ENCODE measurements at regions not wholly inside any gene's neighbourhood (a gene's known extent, or its start where the extent isn't known, plus 50 kb on each side); places are given as distances from the start of the nearest gene placed in this dataset.

DNA sequence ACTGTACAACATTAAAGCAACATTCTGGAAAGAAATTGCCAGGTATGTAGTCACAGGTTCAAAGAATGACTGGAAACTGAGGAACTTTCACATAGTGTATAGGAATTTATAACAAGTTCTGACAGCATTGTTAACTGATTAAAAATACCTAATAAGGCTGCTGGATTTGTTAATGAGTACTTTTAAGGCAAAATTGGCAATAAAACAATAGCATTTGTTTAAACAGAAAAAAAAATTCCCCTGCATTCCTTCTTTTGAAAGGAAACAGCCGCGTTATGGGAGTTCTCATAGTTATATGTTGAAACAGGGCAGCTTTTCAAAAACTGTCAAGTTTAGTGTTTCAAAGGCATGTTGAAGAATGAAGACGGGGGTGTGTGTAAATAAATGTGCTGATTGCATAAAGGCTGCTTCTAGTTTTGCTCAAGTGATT is 282.5 kb upstream of the FAT1 start:
- Mint-ChIP-seq H3K9me3 (peaks cover 8% of the 10 kb centered on the region), H3K27ac (no peak overlapping the region), H3K4me3 (no peak overlapping the region), H3K27me3 (no peaks in the 10 kb centered on the region), H3K36me3 (ENCODE audit: low read depth) (no peaks in the 10 kb centered on the region), H3K4me1 (no peaks in the 10 kb centered on the region)
- ChIA-PET CTCF (no interaction called here), POLR2A (no interaction called here)
- ATAC-seq (ENCODE audit: low read depth): no peak
- no peak for DNase-seq
- intact Hi-C loops (cut with micrococcal nuclease): no loop called here
- TF ChIP-seq, protein P1, sequence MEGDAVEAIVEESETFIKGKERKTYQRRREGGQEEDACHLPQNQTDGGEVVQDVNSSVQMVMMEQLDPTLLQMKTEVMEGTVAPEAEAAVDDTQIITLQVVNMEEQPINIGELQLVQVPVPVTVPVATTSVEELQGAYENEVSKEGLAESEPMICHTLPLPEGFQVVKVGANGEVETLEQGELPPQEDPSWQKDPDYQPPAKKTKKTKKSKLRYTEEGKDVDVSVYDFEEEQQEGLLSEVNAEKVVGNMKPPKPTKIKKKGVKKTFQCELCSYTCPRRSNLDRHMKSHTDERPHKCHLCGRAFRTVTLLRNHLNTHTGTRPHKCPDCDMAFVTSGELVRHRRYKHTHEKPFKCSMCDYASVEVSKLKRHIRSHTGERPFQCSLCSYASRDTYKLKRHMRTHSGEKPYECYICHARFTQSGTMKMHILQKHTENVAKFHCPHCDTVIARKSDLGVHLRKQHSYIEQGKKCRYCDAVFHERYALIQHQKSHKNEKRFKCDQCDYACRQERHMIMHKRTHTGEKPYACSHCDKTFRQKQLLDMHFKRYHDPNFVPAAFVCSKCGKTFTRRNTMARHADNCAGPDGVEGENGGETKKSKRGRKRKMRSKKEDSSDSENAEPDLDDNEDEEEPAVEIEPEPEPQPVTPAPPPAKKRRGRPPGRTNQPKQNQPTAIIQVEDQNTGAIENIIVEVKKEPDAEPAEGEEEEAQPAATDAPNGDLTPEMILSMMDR (IDR thresholded peaks at IDR 0.05): no peak

DNA sequence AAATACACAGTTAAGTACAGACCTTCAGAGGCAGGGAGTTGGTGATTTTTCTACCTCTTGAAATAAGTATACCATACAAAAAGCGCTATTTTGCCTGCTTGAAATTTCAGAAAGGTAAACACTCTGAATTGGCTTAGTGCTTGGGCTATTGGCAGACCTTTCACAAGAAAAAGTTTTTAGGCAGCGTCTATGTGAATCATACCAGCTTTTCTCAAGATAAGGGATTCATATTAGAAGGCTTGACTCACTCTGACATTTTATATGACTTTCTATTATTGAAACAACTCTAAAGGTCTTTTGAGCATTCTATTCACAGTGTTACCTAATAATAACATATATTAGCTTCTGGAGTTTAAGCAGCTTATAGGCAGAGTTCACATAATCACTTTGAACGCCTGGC is 286.4 kb upstream of the FAT1 start:
- ChIA-PET POLR2A (no interaction called here), CTCF (no interaction called here)
- H3K36me3 Mint-ChIP-seq (ENCODE audit: low read depth): no peaks in the 10 kb centered on the region
- DNase-seq (no peak), ATAC-seq (ENCODE audit: low read depth) (no peak)
- TF ChIP-seq, protein P1 (IDR thresholded peaks at IDR 0.05): no peak
- no peaks in the 10 kb centered on the region for H3K27me3 Mint-ChIP-seq
- H3K4me1 Mint-ChIP-seq: no peaks in the 10 kb centered on the region
- no peak overlapping the region for H3K27ac Mint-ChIP-seq
- H3K9me3 Mint-ChIP-seq: peaks cover 8% of the 10 kb centered on the region
- no peak overlapping the region for H3K4me3 Mint-ChIP-seq
- intact Hi-C loops (cut with micrococcal nuclease): no loop called here

- intact Hi-C loops (cut with micrococcal nuclease): no loop called here
- DNase-seq: no peak
- ChIA-PET POLR2A (no interaction called here), CTCF (no interaction called here)
- no peaks in the 10 kb centered on the region for H3K27me3 Mint-ChIP-seq
- H3K4me3 Mint-ChIP-seq: no peak overlapping the region
- no peaks in the 10 kb centered on the region for H3K36me3 Mint-ChIP-seq (ENCODE audit: low read depth)
- peaks cover 10% of the 10 kb centered on the region for H3K9me3 Mint-ChIP-seq
- no peak overlapping the region for H3K27ac Mint-ChIP-seq
- ATAC-seq (ENCODE audit: low read depth): no peak
- H3K4me1 Mint-ChIP-seq: no peaks in the 10 kb centered on the region
- TF ChIP-seq, protein P1 (IDR thresholded peaks at IDR 0.05): no peak
Measured at GRCh38 chr4:187016101-187016500, 292.4 kb upstream of the FAT1 start.

GRCh38 chr4:187017147-187017546 is 293.5 kb upstream of the FAT1 start:
- POLR2A ChIA-PET: no interaction called here
- TF ChIP-seq, protein P1 (IDR thresholded peaks at IDR 0.05): no peak
- Mint-ChIP-seq H3K27ac (no peak overlapping the region), H3K36me3 (ENCODE audit: low read depth) (no peaks in the 10 kb centered on the region), H3K4me1 (no peaks in the 10 kb centered on the region), H3K27me3 (no peaks in the 10 kb centered on the region), H3K9me3 (peaks cover 10% of the 10 kb centered on the region), H3K4me3 (no peak overlapping the region)
- CTCF ChIA-PET: no interaction called here
- intact Hi-C loops (cut with micrococcal nuclease): no loop called here
- ATAC-seq (ENCODE audit: low read depth): no peak
- DNase-seq: no peak

DNA sequence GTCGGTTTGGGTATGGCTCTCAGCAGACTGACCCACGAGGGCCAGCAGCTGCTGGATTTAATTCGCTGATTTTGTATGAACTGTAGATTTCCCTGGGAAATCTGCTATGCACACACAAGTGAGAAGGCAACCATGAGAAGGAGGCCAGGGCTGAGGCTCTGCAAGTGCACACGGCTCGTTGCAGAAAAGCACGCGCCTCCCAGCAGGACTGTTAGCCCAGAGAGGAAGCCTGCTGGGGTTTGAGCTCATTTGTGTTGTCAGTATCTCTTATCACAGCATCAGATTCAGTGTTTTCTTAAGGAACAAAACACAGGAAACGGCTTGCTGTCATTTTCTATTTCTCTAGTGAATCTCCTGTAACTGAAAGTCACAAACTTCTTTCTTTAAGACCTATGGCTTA is 296.2 kb upstream of the FAT1 start:
- ATAC-seq (ENCODE audit: low read depth): no peak

More for the DNA sequence above, 296.2 kb upstream of the FAT1 start:
- TF ChIP-seq, protein P1 (IDR thresholded peaks at IDR 0.05): no peak
- Mint-ChIP-seq H3K9me3 (peaks cover 1% of the 10 kb centered on the region), H3K4me3 (no peak overlapping the region), H3K27ac (no peak overlapping the region), H3K27me3 (no peaks in the 10 kb centered on the region), H3K4me1 (no peaks in the 10 kb centered on the region), H3K36me3 (ENCODE audit: low read depth) (no peaks in the 10 kb centered on the region)
- POLR2A ChIA-PET: no interaction called here
- intact Hi-C loops (cut with micrococcal nuclease): no loop called here
- CTCF ChIA-PET: no interaction called here
- DNase-seq: no peak
